GM18520 (cell line): ENCODE measurements at regions not wholly inside any gene's neighbourhood (a gene's known extent, or its start where the extent isn't known, plus 50 kb on each side); places are given as distances from the start of the nearest gene placed in this dataset.
"Not testable (repeated sequence)": the region's sequence is repeated elsewhere in the genome, so short reads cannot be mapped to it uniquely, and the experiment has no call there.

Experiments used
- ATAC-seq: cut with Tn5 transposase; IDR thresholded peaks from one replicate; pipeline ENCODE4 v1.9.1; 2021; ENCODE audit not compliant: unreplicated experiment

GRCh38 chr15:96974761-96975160 lies 644.3 kb downstream of the NR2F2 start:
- no peak for ATAC-seq

- no peak for ATAC-seq
These were observed 647.4 kb downstream of the NR2F2 start for GRCh38 chr15:96977886-96978285.

- no peak for ATAC-seq
These were observed 648.5 kb downstream of the NR2F2 start for GRCh38 chr15:96978937-96979473.

GRCh38 chr15:96984121-96984671 lies 653.7 kb downstream of the NR2F2 start:
- ATAC-seq = not testable (repeated sequence)

- ATAC-seq = no peak
These were observed 662.3 kb downstream of the NR2F2 start for GRCh38 chr15:96992817-96993216.

- ATAC-seq = no peak
These were observed 667.0 kb downstream of the NR2F2 start for GRCh38 chr15:96997538-96997937.

- no peak for ATAC-seq
These were observed 678.5 kb downstream of the NR2F2 start for GRCh38 chr15:97009031-97009431.

- ATAC-seq = no peak
These were observed 682.5 kb downstream of the NR2F2 start for GRCh38 chr15:97012986-97013385.

- ATAC-seq = no peak
These were observed 683.0 kb downstream of the NR2F2 start for GRCh38 chr15:97013491-97013890.

- no peak for ATAC-seq
These were observed 683.5 kb downstream of the NR2F2 start for GRCh38 chr15:97014001-97014400.

GRCh38 chr15:97023488-97023844 lies 693.0 kb downstream of the NR2F2 start:
- no peak for ATAC-seq

GRCh38 chr15:97026781-97027180 lies 696.3 kb downstream of the NR2F2 start:
- ATAC-seq = no peak

- no peak for ATAC-seq
These were observed 697.3 kb downstream of the NR2F2 start for GRCh38 chr15:97027772-97028171.

- no peak for ATAC-seq
These were observed 699.8 kb downstream of the NR2F2 start for GRCh38 chr15:97030251-97030650.

GRCh38 chr15:97036301-97036700 lies 705.8 kb downstream of the NR2F2 start:
- ATAC-seq = no peak

GRCh38 chr15:97037080-97037479 lies 706.6 kb downstream of the NR2F2 start:
- no peak for ATAC-seq

- no peak for ATAC-seq
These were observed 715.3 kb downstream of the NR2F2 start for GRCh38 chr15:97045666-97046421.

- no peak for ATAC-seq
These were observed 722.0 kb downstream of the NR2F2 start for GRCh38 chr15:97052513-97052912.

- no peak for ATAC-seq
These were observed 723.1 kb downstream of the NR2F2 start for GRCh38 chr15:97053635-97054034.

GRCh38 chr15:97057503-97057902 lies 727.0 kb downstream of the NR2F2 start:
- ATAC-seq = no peak

GRCh38 chr15:97059281-97059680 lies 728.8 kb downstream of the NR2F2 start:
- ATAC-seq = no peak

GRCh38 chr15:97061392-97061791 lies 730.9 kb downstream of the NR2F2 start:
- no peak for ATAC-seq

- ATAC-seq = no peak
These were observed 741.2 kb downstream of the NR2F2 start for GRCh38 chr15:97071668-97072067.
